H1 (cell line): ENCODE measurements at regions not wholly inside any gene's neighbourhood (a gene's known extent, or its start where the extent isn't known, plus 50 kb on each side); places are given as distances from the start of the nearest gene placed in this dataset.

Experiments
- CTCF ChIA-PET: fragments of 300-600 bp; sonication (Branson Sonifier 250); formaldehyde crosslinking; loops from one replicate; lab custom pipeline; 2021; ENCODE audit not compliant: partially characterized antibody; lab: Charles Lee
- POLR2A ChIA-PET: fragments of 300-600 bp; sonication (Branson Sonifier 250); formaldehyde crosslinking; loops from one replicate; lab custom pipeline; 2021; ENCODE audit warnings: inconsistent platforms; ENCODE audit not compliant: partially characterized antibody; lab: Charles Lee
- DNase-seq, 2 experiments: peaks; one replicate each; pipeline versions ENCODE4 v3.0.0 to v3.0.0-alpha.2; 2010 to 2022; ENCODE audit warnings: low spot score in 2 of 2, low read depth in 1 of 2, mixed read lengths in 1 of 2
- FAIRE-seq: peaks from 2 replicates; lab custom pipeline; 2011; peaks lifted over from hg19 to GRCh38; lab: Jason Lieb, UNC
- H2AFZ ChIP-seq: 2 replicates; pipeline ENCODE4 v1.8.1; 2012; ENCODE audit warnings: low read length, inconsistent platforms
- H2AK5ac ChIP-seq: 2 replicates; pipeline ENCODE4 v1.6.1; 2013; ENCODE audit warnings: low read depth, low read length
- H2BK120ac ChIP-seq: replicated peaks from 2 replicates; pipeline ENCODE3; 2013; ENCODE audit warnings: low read depth, low read length, inconsistent platforms
- H2BK12ac ChIP-seq: 2 replicates; pipeline ENCODE4 v1.6.1; 2013; ENCODE audit warnings: low read depth, low read length
- H2BK15ac ChIP-seq: 2 replicates; pipeline ENCODE4 v1.6.1; 2013; ENCODE audit warnings: low read length
- H2BK20ac ChIP-seq: 2 replicates; pipeline ENCODE4 v1.6.1; 2013; ENCODE audit warnings: low read length
- H2BK5ac ChIP-seq: 2 replicates; pipeline ENCODE4 v1.6.1; 2013; ENCODE audit warnings: low read depth, low read length
- H3K14ac ChIP-seq: 2 replicates; pipeline ENCODE4 v1.6.1; 2013; ENCODE audit warnings: inconsistent platforms; ENCODE audit not compliant: insufficient read length
- H3K18ac ChIP-seq: 2 replicates; pipeline ENCODE4 v1.6.1; 2013; ENCODE audit warnings: low read length; ENCODE audit errors: extremely low read depth
- H3K23ac ChIP-seq: 2 replicates; pipeline ENCODE4 v1.6.1; 2013; ENCODE audit warnings: inconsistent platforms; ENCODE audit not compliant: insufficient read length
- H3K23me2 ChIP-seq: 2 replicates; pipeline ENCODE4 v1.6.1; 2013; ENCODE audit warnings: low read depth, low read length
- H3K27ac ChIP-seq: 2 replicates; pipeline ENCODE4 v1.6.1; 2011; ENCODE audit warnings: low read depth, low read length, inconsistent platforms
- H3K27me3 ChIP-seq, 4 experiments: replicated peaks in 1 of 4; 1 replicate in 1 of 4; 2 replicates in 3 of 4; pipeline versions ENCODE4 v1.6.1 to v1.8.1; 2011 to 2013; ENCODE audit warnings: low read length in 3 of 4, mild to moderate bottlenecking in 3 of 4, inconsistent platforms in 2 of 4, mixed read lengths in 2 of 4, moderate library complexity in 1 of 4; ENCODE audit not compliant: control insufficient read depth in 3 of 4, insufficient read depth in 3 of 4; ENCODE audit errors: extremely low read depth in 1 of 4
- H3K36me3 ChIP-seq, 4 experiments: 2 replicates each; pipeline versions ENCODE4 v1.6.1 to v1.8.1; 2011 to 2013; ENCODE audit warnings: mild to moderate bottlenecking in 4 of 4, low read length in 3 of 4, moderate library complexity in 2 of 4, control low read depth in 1 of 4, inconsistent platforms in 1 of 4; ENCODE audit not compliant: insufficient read depth in 4 of 4, control insufficient read depth in 2 of 4
- H3K4ac ChIP-seq: replicated peaks from 2 replicates; pipeline ENCODE3; 2013; ENCODE audit warnings: low read length, low read depth, mixed read lengths, inconsistent platforms; ENCODE audit not compliant: insufficient read length
- H3K4me1 ChIP-seq, 4 experiments: replicated peaks in 1 of 4; 1 replicate in 1 of 4; 2 replicates in 3 of 4; pipeline versions ENCODE4 v1.6.1 to v1.8.1; 2011 to 2013; ENCODE audit warnings: low read length in 3 of 4, inconsistent platforms in 2 of 4, mixed read lengths in 1 of 4; ENCODE audit not compliant: insufficient read depth in 4 of 4, control insufficient read depth in 3 of 4
- H3K4me2 ChIP-seq, 2 experiments: 2 replicates each; pipeline versions ENCODE4 v1.6.1 to v1.8.1; 2011 to 2013; ENCODE audit warnings: low read depth in 2 of 2, low read length in 2 of 2, control low read depth in 1 of 2, inconsistent platforms in 1 of 2, mild to moderate bottlenecking in 1 of 2; ENCODE audit not compliant: insufficient read depth in 1 of 2
- H3K4me3 ChIP-seq, 4 experiments: fragments of 200-600, 300-600 bp in 1 of 4; sonication (generic), shearing (Covaris generic), sonication (Bioruptor Twin) in 1 of 4; 2 replicates each; pipeline versions ENCODE4 v1.5.1 to v1.8.1; 2011 to 2016; ENCODE audit warnings: low read length in 4 of 4, low read depth in 3 of 4, control low read depth in 2 of 4, inconsistent platforms in 2 of 4, mild to moderate bottlenecking in 2 of 4, mixed read lengths in 1 of 4, moderate library complexity in 1 of 4; ENCODE audit not compliant: insufficient read depth in 2 of 4; ENCODE audit errors: extremely low read depth in 1 of 4
- H3K56ac ChIP-seq: replicated peaks from 2 replicates; pipeline ENCODE3; 2013; ENCODE audit warnings: low read depth, mild to moderate bottlenecking, mixed read lengths, low read length, inconsistent platforms; ENCODE audit not compliant: insufficient read length
- H3K79me1 ChIP-seq: 2 replicates; pipeline ENCODE4 v1.6.1; 2013; ENCODE audit warnings: low read depth, low read length, control low read depth
- H3K79me2 ChIP-seq, 2 experiments: 2 replicates each; pipeline versions ENCODE4 v1.6.1 to v1.8.1; 2012 to 2013; ENCODE audit warnings: low read length in 2 of 2, mild to moderate bottlenecking in 2 of 2, inconsistent platforms in 1 of 2; ENCODE audit not compliant: insufficient read depth in 2 of 2, control insufficient read depth in 1 of 2
- H3K9ac ChIP-seq, 4 experiments: replicated peaks in 1 of 4; 1 replicate in 1 of 4; 2 replicates in 3 of 4; pipeline versions ENCODE4 v1.6.1 to v1.8.1; 2011 to 2013; ENCODE audit warnings: low read depth in 3 of 4, low read length in 3 of 4, control low read depth in 2 of 4, mild to moderate bottlenecking in 2 of 4, moderate library complexity in 2 of 4, inconsistent platforms in 1 of 4; ENCODE audit errors: extremely low read depth in 1 of 4
- H3K9me3 ChIP-seq, 2 experiments: 2 replicates each; pipeline versions ENCODE4 v1.6.1 to v1.8.1; 2012 to 2013; ENCODE audit warnings: mild to moderate bottlenecking in 2 of 2, moderate library complexity in 2 of 2, control low read depth in 1 of 2, inconsistent platforms in 1 of 2, low read depth in 1 of 2, low read length in 1 of 2, mixed read lengths in 1 of 2; ENCODE audit not compliant: insufficient read depth in 2 of 2
- H4K20me1 ChIP-seq, 2 experiments: replicated peaks in 1 of 2; 2 replicates each; pipeline versions ENCODE3 to v1.8.1; 2011 to 2013; ENCODE audit warnings: inconsistent platforms in 2 of 2, low read length in 2 of 2, mild to moderate bottlenecking in 1 of 2; ENCODE audit not compliant: insufficient read depth in 2 of 2, control insufficient read depth in 1 of 2
- H4K5ac ChIP-seq: 2 replicates; pipeline ENCODE4 v1.6.1; 2013; ENCODE audit warnings: low read length, low read depth, mixed read lengths, inconsistent platforms; ENCODE audit not compliant: insufficient read length
- H4K8ac ChIP-seq: 2 replicates; pipeline ENCODE4 v1.8.0; 2013; ENCODE audit warnings: mild to moderate bottlenecking, moderate library complexity, low read length, inconsistent platforms; ENCODE audit not compliant: insufficient read depth; ENCODE audit errors: extremely low read depth
- H4K91ac ChIP-seq: replicated peaks from 2 replicates; pipeline ENCODE3; 2013; ENCODE audit warnings: low read length, mixed read lengths, inconsistent platforms; ENCODE audit not compliant: insufficient read length
- EZH2 ChIP-seq: fragments of 200-600 bp; sonication (generic); IDR thresholded peaks from 2 replicates; pipeline ENCODE4 v1.7.1; 2012; ENCODE audit warnings: low read depth, mild to moderate bottlenecking, moderate library complexity, low read length, inconsistent platforms; ENCODE audit not compliant: severe bottlenecking
- GABPA ChIP-seq: IDR thresholded peaks from 2 replicates; pipeline ENCODE4 v1.6.1; 2011; ENCODE audit warnings: mild to moderate bottlenecking, low read length, moderate library complexity, borderline replicate concordance; ENCODE audit not compliant: insufficient read depth
- GTF2F1 ChIP-seq: IDR thresholded peaks from 2 replicates; pipeline ENCODE4 v1.6.1; 2012; ENCODE audit warnings: low read depth, low read length, improper control_type of control experiment, borderline replicate concordance
- MAFK ChIP-seq: IDR thresholded peaks from 2 replicates; pipeline ENCODE4 v1.6.1; 2012; ENCODE audit warnings: low read depth, mild to moderate bottlenecking, improper control_type of control experiment, low read length
- NANOG ChIP-seq: IDR thresholded peaks from 2 replicates; pipeline ENCODE4 v1.6.1; 2011; ENCODE audit warnings: low read length, low read depth, mild to moderate bottlenecking, inconsistent platforms; ENCODE audit not compliant: insufficient read depth, poor library complexity, severe bottlenecking
- NRF1 ChIP-seq: IDR thresholded peaks from 2 replicates; pipeline ENCODE4 v1.6.1; 2011; ENCODE audit warnings: mild to moderate bottlenecking, low read depth, low read length, improper control_type of control experiment
- PHF8 ChIP-seq: fragments of 200-600 bp; sonication (generic); conservative IDR thresholded peaks from 2 replicates; pipeline ENCODE4 v1.7.1; 2012; ENCODE audit warnings: low read depth, mild to moderate bottlenecking, inconsistent platforms, low read length, moderate library complexity
- POLR2AphosphoS5 ChIP-seq: IDR thresholded peaks from 2 replicates; pipeline ENCODE4 v1.6.1; 2011; ENCODE audit warnings: low read depth, low read length
- RAD21 ChIP-seq, 2 experiments: IDR thresholded peaks in 1 of 2; conservative IDR thresholded peaks in 1 of 2; 2 replicates each; pipeline ENCODE4 v1.6.1; 2011; ENCODE audit warnings: low read depth in 2 of 2, low read length in 2 of 2, improper control_type of control experiment in 1 of 2, inconsistent platforms in 1 of 2, mild to moderate bottlenecking in 1 of 2, moderate library complexity in 1 of 2
- RFX5 ChIP-seq: IDR thresholded peaks from 2 replicates; pipeline ENCODE4 v1.6.1; 2011; ENCODE audit warnings: low read depth, low read length, improper control_type of control experiment, borderline replicate concordance
- TAF1 ChIP-seq: IDR thresholded peaks from 2 replicates; pipeline ENCODE4 v1.6.1; 2011; ENCODE audit warnings: mild to moderate bottlenecking, low read depth, low read length
- TEAD4 ChIP-seq: IDR thresholded peaks from 2 replicates; pipeline ENCODE4 v1.6.1; 2012; ENCODE audit warnings: low read depth, low read length, inconsistent platforms, mixed read lengths
- WGBS, 2 experiments: shearing (Covaris generic) in 1 of 2; methylation state at CpG; one replicate each; pipeline versions ENCODE4 v1.1.6 to v1.1.7; 2013 to 2015; ENCODE audit warnings: low lambda C conversion rate in 2 of 2, mixed read lengths in 2 of 2, inconsistent platforms in 1 of 2, low coverage in 1 of 2, missing lambda C conversion rate in 1 of 2; ENCODE audit not compliant: insufficient replicate concordance in 2 of 2, insufficient coverage in 1 of 2, insufficient read length in 1 of 2; ENCODE audit errors: extremely low coverage in 1 of 2, missing lambda C conversion rate in 1 of 2; 5-methylcytosine and 5-hydroxymethylcytosine counted together
- TF ChIP-seq, protein P1 (sequence below): IDR thresholded peaks from 2 replicates; pipeline ENCODE4 v1.6.1; 2011; ENCODE audit warnings: low read depth, mild to moderate bottlenecking, low read length; ENCODE audit not compliant: insufficient read depth
- TF ChIP-seq, protein P2 (sequence below): IDR thresholded peaks from 2 replicates; pipeline ENCODE4 v1.6.1; 2012; ENCODE audit warnings: inconsistent platforms

- peaks cover 0 to under 1% (median 0%) of the 10 kb centered on the region in 4 experiments; a peak in 1 of 7 replicates for H3K27me3 ChIP-seq
- no peak overlapping the region for H2BK5ac ChIP-seq
- H3K4me3 ChIP-seq: no peak overlapping the region
- no peaks in the 10 kb centered on the region for H3K36me3 ChIP-seq
- no peaks in the 10 kb centered on the region for H4K20me1 ChIP-seq
- no peaks in the 10 kb centered on the region for H3K79me1 ChIP-seq
- H3K4me1 ChIP-seq: no peaks in the 10 kb centered on the region
- no peak overlapping the region for H3K9ac ChIP-seq
- H3K4me2 ChIP-seq: no peak overlapping the region
- H2BK12ac ChIP-seq: no peak overlapping the region
- no peaks in the 10 kb centered on the region for H3K79me2 ChIP-seq
- H3K23me2 ChIP-seq: no peaks in the 10 kb centered on the region
- H4K91ac ChIP-seq: no peak overlapping the region
- no peak overlapping the region for H3K14ac ChIP-seq
- H2AFZ ChIP-seq: no peak overlapping the region; the same call in 1 of the 2 replicates
- no peak overlapping the region for H3K23ac ChIP-seq
- no peak overlapping the region for H3K56ac ChIP-seq
- H4K5ac ChIP-seq: no peak overlapping the region
- H3K9me3 ChIP-seq: no peaks in the 10 kb centered on the region
- no peak overlapping the region for H3K18ac ChIP-seq
- DNase-seq (no peak), FAIRE-seq (no peak)
- CTCF ChIA-PET: no interaction called here
- WGBS, 2 experiments: 95% methylated on average over 3 of the region's 3 CpGs; no CpG with 5 or more reads in 1 of the 2 experiments
- no peak overlapping the region for H3K27ac ChIP-seq
- H2BK20ac ChIP-seq: no peak overlapping the region
- POLR2A ChIA-PET: no interaction called here
- H2AK5ac ChIP-seq: no peak overlapping the region
- no peak overlapping the region for H2BK15ac ChIP-seq
- no peak overlapping the region for H4K8ac ChIP-seq
- no peak overlapping the region for H3K4ac ChIP-seq
- no peak overlapping the region for H2BK120ac ChIP-seq
- TF ChIP-seq, protein P1, sequence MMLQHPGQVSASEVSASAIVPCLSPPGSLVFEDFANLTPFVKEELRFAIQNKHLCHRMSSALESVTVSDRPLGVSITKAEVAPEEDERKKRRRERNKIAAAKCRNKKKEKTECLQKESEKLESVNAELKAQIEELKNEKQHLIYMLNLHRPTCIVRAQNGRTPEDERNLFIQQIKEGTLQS: no peak
- TF ChIP-seq EZH2 (no peak), MAFK (no peak), RAD21 (IDR thresholded peaks at IDR 0.05 in 1 of 2, conservative IDR thresholded peaks at IDR 0.05 in 1 of 2; ENCODE audit: low read depth in 2 of 2, low read length in 2 of 2) (no peak), GTF2F1 (no peak), PHF8 (no peak), GABPA (no peak), TAF1 (no peak), NRF1 (no peak), NANOG (no peak), TEAD4 (no peak), RFX5 (no peak), POLR2AphosphoS5 (no peak)
- TF ChIP-seq, protein P2, sequence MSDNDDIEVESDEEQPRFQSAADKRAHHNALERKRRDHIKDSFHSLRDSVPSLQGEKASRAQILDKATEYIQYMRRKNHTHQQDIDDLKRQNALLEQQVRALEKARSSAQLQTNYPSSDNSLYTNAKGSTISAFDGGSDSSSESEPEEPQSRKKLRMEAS: no peak
Measured at GRCh38 chr14:27049701-27050100, 451.9 kb upstream of the NOVA1 start.
